ENCODE measurements at regions not wholly inside any gene's neighbourhood (a gene's known extent, or its start where the extent isn't known, plus 50 kb on each side); places are given as distances from the start of the nearest gene placed in this dataset.

DNA sequence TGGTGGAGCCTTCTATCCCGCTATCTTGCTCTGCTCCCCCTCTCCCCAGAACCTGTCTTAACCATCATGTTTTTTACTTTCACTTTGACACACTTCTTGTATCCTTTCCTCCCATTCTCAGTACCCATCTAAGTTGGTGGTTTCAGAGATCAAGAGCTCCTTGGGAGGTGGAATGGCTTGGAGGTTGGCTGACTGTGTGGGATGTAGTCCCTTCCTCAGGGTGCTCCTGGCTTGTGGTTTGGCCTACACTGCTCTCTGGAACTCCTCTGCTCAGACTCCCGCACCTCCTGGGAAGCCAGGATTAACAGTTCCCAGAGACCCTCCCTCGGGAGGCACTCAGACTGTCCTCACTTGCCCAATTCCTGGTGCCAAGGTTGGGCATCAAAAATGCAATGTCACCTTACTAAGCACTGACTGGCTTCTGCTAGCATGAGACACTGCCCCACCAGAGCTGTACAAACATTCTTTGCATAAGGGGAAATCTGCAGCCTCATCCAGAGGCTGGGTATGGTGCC lies 93.1 kb upstream of the NAMPT start:
- TF ChIP-seq CTCF (IDR thresholded peaks at IDR 0.05) (no peak), POLR2A (IDR thresholded peaks at IDR 0.05) (no peak)
- no peaks in the 10 kb centered on the region for H3K9me3 ChIP-seq (replicated peaks in 1 of 3)
- intact Hi-C loops (cut with DNase I), result no loop called here
- DNase-seq, result no peak
- H3K27ac ChIP-seq, result no peak overlapping the region
- 92 to 98% (median 94%) methylated on average over 3 of the region's 3 CpGs for WGBS, 4 donors
- no peak overlapping the region for H3K4me3 ChIP-seq
- H3K27me3 ChIP-seq, result no peaks in the 10 kb centered on the region
- no peaks in the 10 kb centered on the region for H3K4me1 ChIP-seq (replicated peaks in 1 of 2)
- no peaks in the 10 kb centered on the region for H3K36me3 ChIP-seq (replicated peaks in 1 of 2)

- WGBS, 4 donors, result 75 to 89% (median 82%) methylated on average over 3 of the region's 3 CpGs
- TF ChIP-seq POLR2A (IDR thresholded peaks at IDR 0.05) (no peak), CTCF (IDR thresholded peaks at IDR 0.05) (no peak)
- DNase-seq, result no peak
- Histone ChIP-seq H3K27ac (no peak overlapping the region), H3K36me3 (replicated peaks in 1 of 2) (no peaks in the 10 kb centered on the region), H3K4me3 (no peak overlapping the region), H3K9me3 (replicated peaks in 1 of 3) (no peaks in the 10 kb centered on the region), H3K4me1 (replicated peaks in 1 of 2) (no peaks in the 10 kb centered on the region), H3K27me3 (no peaks in the 10 kb centered on the region)
- intact Hi-C loops (cut with DNase I), result no loop called here
These were observed 91.4 kb upstream of the NAMPT start for GRCh38 chr7:106376026-106376799.

DNA sequence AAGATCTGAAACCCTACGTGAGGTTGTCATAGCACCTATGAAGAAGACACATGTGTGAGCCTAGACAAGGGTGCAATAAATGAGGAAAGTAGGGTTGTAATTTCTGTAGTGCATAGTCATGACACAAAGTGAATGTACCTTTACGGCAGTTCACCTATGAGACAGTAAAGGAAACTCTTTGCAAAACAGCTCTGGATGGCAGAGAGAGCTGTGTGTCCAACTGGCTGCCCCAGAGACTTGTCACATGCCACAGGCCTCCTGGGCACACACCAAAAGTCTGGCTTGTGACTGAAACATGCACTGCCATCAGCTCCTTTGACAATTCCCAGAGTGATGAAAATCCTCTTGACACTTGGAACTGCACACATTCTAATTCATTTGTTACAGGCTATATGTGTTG lies 90.7 kb upstream of the NAMPT start:
- no peaks in the 10 kb centered on the region for H3K36me3 ChIP-seq (replicated peaks in 1 of 2)
- no peak for TF ChIP-seq POLR2A (IDR thresholded peaks at IDR 0.05)
- no peak for TF ChIP-seq CTCF (IDR thresholded peaks at IDR 0.05)
- WGBS, 4 donors, result 93 to 97% (median 95%) methylated on average over 2 of the region's 2 CpGs
- DNase-seq, result no peak
- H3K4me1 ChIP-seq (replicated peaks in 1 of 2), result no peaks in the 10 kb centered on the region
- no peak overlapping the region for H3K27ac ChIP-seq
- intact Hi-C loops (cut with DNase I), result no loop called here
- no peak overlapping the region for H3K4me3 ChIP-seq
- H3K27me3 ChIP-seq, result no peaks in the 10 kb centered on the region
- no peaks in the 10 kb centered on the region for H3K9me3 ChIP-seq (replicated peaks in 1 of 3)

GRCh38 chr7:106374437-106374836 lies 89.7 kb upstream of the NAMPT start:
- H3K4me3 ChIP-seq, result no peak overlapping the region
- no peak for DNase-seq
- H3K4me1 ChIP-seq (replicated peaks in 1 of 2), result no peaks in the 10 kb centered on the region
- no peak overlapping the region for H3K27ac ChIP-seq
- WGBS, 4 donors, result 95 to 100% (median 97%) methylated on average over 1 of the region's 1 CpG
- TF ChIP-seq POLR2A (IDR thresholded peaks at IDR 0.05) (no peak), CTCF (IDR thresholded peaks at IDR 0.05) (no peak)
- intact Hi-C loops (cut with DNase I), result no loop called here
- H3K36me3 ChIP-seq (replicated peaks in 1 of 2), result no peaks in the 10 kb centered on the region
- H3K27me3 ChIP-seq, result no peaks in the 10 kb centered on the region
- H3K9me3 ChIP-seq (replicated peaks in 1 of 3), result no peaks in the 10 kb centered on the region
